HG02938 (cell line): ENCODE measurements at regions not wholly inside any gene's neighbourhood (a gene's known extent, or its start where the extent isn't known, plus 50 kb on each side); places are given as distances from the start of the nearest gene placed in this dataset.

ENCODE experiments used
- ATAC-seq: cut with Tn5 transposase; IDR thresholded peaks from one replicate; pipeline ENCODE4 v1.9.1; 2021; ENCODE audit warnings: mild to moderate bottlenecking, moderate library complexity; ENCODE audit not compliant: unreplicated experiment

DNA sequence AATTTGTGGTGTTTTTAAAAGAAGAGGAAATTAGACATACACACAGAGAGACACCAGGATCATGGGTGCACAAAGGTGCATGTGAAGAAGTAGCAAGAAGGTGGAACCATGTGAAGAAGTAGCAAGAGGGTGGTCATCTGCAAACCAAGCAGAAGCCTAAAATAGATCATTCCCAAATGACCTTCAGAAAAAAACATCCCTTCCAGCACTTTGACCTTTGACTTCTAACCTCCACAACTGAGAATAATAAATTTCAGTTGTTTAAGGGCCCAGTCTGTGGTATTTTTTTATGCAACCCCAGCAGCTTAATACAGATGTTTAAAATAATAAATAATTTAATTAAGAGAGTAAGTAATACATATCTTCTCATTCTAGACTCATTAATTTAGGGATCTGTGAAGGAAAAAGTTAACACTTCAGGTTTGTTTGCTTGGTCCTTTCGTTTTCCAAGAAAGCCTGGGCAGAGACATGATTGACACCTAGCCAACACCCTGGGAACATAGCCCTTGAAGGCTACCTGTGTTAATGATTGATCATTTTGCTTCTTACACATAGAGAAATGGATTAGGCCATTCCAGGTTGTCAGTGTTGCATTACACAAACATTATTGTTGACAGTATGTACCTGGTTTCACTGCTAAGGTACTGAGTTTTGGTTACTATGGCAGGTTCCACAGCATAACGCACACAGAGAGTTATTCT is 1331.2 kb upstream of the GBE1 start:
- no peak for ATAC-seq

DNA sequence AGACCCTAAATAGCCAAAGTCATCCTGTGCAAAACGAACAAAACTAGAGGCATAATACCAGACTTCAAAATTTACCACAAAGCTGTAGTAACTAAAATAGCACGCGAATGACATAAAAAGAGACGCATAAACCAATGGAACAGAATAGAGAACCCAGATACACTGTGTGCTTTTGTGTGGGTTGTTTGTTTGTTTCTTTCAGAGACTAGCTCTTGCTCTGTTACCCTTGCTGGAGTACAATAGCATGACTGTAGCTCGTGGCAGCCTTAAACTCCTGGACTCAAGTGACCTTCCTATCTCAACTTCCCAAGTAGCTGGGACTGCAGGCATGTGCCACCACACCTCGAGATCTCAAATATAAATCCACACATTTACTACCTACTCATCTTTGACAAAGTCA is 1314.6 kb upstream of the GBE1 start:
- ATAC-seq: no peak

DNA sequence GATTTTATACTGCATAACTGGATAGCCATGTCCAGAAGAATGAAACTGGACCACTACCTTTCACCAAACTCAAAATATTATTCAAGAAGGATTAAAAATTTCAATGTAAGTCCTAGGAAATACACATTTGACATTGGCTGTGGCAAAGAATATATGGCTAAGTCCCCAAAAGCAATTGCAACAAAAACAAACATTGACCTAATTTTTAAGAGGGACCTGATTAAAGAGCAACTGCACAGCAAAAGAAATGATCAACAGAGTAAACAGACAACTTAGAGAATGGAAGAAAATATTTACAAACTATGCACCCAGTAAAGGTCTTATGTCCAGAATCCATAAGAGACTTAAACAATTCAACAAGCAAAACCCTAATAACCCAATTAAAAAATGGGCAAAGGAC is 1313.0 kb upstream of the GBE1 start:
- no peak for ATAC-seq

DNA sequence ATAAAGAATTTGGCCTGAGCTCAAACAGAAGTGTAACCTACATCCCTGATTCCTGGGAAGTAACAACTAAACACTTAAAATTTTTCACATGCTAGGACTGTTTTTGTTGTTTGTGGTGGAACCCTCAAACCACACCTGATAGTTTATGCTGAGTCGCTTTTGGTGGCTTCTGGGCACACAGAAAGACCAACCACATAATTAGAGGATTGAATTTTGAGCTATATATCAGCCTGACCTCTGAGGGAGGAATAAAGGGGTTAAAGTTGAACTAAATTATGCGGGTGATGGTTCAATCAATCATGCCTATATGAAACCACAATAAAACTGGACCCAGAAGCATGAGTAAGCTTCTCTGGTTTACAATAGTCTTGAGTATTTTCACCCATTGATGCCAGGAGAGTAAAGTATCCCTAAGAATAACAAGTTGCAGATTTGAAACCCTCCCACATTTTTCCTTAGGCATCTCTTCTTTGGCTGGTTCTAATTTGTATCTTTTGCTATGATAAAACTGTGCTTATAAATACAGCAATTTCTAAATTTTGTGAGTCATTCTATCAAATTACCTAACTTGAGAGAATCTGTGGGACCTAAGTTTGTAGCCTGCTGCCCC is 1304.5 kb upstream of the GBE1 start:
- no peak for ATAC-seq

DNA sequence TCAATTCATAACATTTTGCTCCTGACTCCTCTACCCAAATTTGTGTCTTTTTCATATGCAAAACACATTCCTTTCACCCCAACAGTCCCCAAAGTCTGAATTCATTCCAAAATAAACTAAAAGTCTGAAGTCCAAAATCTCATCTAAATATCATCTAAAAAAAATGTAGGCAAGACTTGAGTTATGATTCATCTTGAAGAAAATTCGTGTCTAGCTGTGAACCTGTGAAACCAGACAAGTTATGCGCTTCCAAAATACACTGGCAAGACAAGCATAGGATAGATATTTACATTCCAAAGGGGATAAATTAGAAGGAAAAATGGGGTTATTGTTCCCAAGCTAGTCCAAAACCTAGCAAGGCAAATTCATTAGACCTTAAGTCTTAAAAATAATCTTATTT is 1302.0 kb upstream of the GBE1 start:
- no peak for ATAC-seq

DNA sequence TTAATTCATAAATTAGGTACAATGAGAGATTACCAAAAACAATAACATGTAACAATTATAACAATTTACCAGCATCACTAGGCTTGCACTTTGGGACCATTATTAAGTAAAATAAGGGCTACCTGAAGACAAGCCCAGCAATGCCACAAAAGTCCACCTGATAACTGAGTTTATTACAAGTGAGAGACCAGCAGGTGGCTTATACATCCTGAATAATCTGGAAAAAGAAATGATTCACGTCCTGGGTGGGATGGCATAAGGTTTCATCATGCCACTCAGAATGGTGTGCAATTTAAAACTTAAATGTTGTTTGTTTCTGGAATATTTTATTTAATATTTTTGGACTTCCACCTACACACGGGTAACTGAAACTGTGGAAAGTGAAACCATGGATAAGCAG is 1287.1 kb upstream of the GBE1 start:
- no peak for ATAC-seq

DNA sequence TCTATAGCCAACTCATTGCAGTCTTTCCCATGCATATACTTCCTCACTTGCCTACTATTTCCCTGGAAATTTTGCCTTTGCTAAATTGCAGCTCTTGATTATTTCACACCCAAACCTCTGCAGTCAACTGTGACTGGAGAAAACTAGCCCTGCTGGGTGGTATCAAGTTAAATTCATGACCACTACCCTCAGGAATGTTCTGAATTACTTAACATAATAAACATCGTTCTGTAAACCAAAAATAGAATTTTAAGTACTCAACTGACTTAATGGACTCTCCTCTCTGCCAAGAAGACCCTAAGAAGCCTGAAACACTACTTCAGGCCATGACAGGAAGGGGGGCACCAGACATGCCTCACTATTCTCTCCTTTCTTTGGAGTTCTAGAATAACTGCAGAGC is 1278.0 kb upstream of the GBE1 start:
- ATAC-seq: no peak

DNA sequence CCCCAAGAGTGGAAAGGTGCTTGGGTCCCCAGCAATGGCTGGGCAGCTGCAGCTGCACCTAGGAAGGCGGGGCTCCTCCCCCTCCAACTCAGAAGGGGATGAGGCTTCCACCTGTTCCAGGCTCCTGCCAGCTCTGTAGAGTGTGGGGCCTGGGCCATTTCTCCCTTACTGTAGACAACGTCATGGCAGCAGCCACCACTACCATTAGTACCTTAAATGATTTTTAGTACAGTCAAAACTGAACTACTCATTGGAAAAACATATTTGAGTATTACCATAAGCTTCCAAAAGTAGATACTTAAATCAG is 1274.2 kb upstream of the GBE1 start:
- no peak for ATAC-seq

DNA sequence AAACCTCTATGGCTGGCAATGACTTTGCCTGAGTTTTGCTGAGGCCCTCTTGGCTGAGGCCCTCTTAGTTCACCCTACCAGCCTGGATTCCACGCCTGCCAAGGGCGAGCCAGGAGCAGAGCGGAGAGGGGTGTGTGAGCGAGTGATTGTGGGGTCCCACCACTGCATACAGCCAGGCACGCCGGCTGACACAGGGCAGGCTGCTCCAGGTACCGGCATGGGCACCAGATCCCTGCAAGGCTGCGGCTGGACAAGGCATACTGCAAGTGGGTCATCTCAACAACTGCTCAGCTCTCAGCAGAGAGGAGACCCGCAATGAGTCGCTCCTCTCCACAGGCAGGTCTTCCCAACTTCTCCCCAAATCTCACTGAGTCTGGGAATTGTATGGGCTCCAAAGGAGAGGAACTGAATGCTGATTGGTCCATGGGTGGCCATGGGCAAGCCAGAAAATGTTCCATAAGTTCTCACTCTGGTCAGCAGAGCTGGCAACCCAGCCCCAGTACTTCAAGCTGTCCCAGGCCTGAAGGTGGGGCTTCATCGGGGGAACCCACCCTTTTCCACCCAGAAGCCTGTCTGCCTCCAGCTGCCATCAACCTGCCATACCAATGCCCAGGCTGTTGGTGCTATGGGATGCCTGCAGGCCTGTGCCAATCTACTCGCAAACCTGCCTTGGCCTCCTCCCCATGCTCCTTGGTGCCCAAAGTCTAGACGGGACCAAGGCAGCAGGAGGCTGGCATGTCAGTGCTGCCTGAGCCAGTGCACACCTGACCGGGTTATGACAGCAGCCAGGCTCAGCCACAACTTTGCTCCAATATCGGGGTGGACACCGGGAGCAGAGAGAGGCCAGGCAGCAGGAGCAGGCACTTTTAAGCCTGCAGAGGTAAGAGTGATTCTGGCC is 1273.6 kb upstream of the GBE1 start:
- no peak for ATAC-seq

DNA sequence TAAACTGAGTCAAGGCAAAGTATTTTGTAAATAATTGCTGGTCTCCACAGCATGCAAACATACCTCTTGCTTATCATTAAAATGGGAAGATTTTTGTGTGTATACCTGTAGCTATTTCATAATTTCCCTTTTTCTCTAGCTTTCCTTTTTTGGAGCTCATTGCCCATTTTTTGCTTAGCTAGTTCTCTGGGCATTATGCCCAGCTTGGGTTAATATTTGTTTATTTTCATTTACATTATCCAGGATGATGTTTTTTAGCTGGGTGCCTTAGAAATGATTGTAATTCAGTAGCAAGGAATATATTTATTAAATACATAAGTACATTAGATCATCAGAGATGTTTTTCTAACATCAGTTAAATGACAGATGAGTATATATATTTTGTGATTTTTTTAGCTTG is 1271.7 kb upstream of the GBE1 start:
- ATAC-seq: no peak

DNA sequence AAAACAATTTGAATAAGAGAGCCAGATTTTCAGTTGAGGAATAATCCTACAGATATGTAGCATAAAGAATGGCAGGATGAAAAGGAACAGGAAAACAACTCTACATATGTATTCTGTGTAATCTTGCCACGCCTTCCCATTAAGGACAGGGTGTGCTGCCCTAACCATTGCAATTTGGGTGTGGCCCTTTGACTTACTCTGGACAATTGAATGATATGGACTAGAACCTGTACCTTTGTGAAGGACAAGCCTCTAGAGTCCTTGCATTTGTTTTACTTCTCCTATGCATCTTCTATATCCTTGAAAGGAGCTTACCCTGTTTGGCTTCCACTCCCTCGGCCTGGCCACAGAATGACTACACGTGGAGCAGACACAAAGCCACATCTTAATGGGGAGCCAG is 1261.6 kb upstream of the GBE1 start:
- ATAC-seq: no peak

DNA sequence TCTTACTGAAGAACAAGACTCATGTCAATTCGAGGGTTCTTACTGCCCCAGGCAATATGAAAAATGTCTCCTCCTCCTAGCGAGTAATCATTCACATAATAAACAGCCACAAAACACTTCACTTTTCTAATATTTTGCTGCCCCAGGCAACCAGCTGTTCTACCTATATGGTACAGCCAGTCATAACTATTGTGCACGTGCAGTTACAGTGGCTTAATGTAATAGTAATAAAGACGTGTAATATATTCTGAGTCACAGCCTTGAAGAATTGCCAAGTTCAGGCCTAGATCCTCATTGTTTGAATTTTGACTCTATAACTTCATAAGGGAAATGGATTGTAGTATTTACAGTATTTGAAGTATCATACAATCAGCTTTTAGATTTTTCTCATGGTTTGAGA is 1250.0 kb upstream of the GBE1 start:
- ATAC-seq: no peak

DNA sequence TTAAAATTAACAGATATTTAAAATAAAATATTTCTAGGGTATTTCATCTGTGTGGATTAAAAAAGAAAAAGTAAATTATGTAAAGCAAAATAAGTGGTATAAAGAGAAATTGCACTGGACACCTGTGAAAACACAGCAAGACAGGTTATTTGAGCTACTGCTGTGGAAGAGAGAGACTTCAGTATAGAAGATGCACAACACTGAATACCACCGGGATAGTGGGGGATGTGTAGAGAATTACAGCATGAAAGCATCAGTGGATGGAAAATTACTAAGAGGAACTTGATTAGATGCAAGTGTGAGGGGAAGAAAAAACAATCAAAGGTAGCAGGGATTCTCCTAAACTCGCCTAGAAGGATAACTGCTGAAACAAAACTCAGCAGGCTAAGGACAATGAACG is 1242.5 kb upstream of the GBE1 start:
- no peak for ATAC-seq

DNA sequence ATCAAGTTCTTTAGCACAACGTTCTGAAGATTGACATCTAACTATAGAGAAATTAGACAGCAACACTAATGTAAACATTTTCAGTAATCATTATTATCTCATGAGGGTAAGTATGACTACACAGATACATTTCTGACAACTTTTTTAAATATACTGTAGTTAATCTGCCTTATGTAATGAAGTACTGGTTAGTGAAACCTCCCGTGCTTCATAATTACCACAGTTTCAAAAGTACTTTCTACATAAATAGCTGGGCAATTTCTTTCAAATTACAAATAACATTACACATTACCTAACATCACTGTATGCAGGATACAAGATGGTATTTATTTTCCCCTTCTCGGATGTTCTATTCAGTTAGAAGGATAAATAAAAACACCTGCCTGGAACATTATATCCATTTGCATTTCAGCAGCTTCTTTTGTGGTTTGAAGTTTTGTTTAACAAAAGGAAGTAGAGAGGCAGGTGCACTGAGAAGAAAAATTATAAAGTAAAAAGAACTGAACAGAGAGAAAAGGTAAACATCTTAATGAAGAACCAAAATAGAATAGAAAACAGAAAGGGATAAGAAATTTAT is 1241.5 kb upstream of the GBE1 start:
- no peak for ATAC-seq

DNA sequence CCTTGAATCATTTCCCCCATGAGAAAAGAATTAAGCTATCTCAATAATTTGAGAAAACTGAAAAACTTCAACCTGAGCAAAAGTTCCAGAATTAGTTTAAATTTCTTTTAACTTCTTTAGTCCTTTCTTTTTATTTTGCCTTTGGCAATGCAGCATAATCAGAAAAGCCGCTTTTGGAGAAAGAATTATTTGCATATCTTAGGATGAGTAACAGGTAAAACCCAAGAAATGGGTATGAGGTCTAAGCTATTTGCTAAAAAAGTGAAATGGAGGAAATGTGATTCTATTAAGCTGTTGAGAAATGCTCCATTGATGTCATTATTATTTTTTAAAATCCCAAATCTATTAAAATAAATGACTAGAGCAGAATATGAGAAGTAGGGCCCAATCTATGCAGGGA is 1238.3 kb upstream of the GBE1 start:
- no peak for ATAC-seq

DNA sequence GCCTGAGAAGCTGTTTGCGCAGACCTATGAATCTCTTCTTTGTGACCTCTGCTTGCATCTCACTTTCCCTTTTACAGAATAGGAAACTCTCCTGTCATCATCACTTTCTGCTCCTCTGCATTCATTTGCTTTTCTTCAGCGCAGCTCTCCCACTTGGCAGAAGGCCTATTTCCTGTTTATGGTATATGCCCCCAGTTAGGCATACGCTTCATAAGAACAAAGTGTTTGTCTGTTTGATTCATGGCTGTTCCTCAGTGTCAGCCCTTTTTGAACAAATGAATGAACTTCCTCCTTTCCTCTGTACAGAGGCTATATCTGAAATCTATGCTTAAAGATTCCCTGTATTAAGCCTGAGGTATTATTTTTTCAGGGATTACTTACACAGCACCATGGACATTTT is 1216.9 kb upstream of the GBE1 start:
- ATAC-seq: no peak

DNA sequence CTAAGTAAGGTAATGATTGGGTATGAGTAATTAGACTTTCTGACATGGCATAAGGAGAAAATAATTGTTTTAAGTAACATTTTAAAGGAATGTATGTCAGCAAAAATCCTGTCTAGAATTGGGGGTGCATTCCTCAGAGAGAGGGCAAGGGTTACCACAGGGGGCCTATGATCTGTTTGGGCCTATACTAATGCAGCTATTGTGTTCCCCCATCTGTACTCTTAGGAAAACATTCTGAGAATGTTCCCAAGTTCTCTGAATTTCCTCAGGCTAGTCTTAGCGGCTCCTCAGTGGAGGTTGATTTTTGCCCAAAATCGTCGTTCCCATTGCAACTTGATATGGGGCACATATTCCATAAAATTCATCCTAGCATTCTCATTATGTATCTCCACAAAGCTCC is 1216.4 kb upstream of the GBE1 start:
- ATAC-seq: no peak

DNA sequence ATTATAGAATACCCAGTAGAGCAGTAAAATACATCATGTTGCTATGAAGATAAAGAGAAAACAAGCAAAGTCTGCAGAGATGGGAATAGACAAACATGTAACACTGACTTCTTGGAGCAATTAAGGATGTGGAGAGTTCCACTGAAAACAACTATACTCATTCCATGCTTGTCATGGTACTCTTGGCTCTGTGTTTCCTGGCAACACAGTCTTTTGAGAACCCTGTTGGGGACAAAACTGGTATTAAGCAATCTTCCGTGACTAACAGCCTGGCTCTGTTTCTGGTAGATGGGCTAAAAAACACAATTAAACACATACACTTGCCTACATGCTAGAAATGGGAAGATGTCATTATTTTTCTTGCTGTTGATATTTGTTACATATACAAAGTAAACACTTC is 1212.3 kb upstream of the GBE1 start:
- no peak for ATAC-seq

DNA sequence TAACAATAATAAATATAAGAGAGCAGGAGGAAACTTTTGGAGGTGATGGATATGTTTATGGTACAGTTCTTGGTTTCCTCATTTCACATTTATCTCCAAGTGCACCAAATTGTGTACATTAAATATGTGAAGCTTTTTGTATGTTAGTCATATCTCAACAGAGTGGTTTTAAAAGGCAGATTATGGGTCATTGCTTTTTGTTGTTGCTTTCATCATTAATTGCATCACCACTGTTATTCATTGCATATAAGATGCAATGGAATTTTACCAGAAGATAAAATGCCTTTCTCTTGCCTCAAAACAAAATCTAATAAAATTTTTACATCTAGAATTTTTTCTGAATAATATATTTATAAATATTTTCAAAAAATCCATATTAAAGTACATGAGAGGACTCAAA is 1198.9 kb upstream of the GBE1 start:
- no peak for ATAC-seq

DNA sequence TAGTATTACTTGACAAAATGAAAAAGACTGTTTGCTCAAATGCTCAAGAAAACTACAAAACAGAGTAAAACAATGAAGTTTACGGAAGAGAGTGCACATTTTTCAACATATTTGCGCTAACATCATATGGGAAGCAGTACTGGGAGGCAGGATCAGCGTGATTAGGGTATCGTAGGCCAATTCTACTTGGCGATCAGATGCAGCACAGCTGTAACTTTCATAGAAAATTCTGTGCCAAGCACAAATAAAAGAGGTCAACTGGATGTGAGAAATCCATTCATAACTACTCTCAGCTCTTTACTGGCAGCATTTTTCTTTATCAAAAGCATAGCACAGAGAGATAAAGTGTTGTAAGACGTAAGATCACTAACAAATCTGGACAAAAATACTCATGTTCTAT is 1196.3 kb upstream of the GBE1 start:
- no peak for ATAC-seq

DNA sequence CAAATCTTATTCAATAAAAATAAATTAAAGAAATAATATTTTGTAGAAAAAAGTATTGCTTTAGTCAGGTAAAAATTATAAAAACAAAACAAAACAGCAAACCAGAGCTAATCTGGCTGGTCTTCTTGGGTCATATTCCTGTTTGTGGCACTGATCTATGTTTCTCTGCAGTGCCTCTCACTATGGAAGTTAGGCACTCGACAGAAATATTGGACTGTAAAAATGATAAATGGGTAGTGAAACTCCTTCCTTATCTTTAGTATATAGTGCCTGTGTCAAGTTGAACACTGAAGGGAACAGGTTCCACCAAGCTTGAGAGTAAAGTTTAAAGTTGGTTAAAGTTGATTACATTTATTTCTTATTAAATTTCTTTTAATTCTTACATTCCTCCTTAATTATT is 1195.6 kb upstream of the GBE1 start:
- no peak for ATAC-seq

DNA sequence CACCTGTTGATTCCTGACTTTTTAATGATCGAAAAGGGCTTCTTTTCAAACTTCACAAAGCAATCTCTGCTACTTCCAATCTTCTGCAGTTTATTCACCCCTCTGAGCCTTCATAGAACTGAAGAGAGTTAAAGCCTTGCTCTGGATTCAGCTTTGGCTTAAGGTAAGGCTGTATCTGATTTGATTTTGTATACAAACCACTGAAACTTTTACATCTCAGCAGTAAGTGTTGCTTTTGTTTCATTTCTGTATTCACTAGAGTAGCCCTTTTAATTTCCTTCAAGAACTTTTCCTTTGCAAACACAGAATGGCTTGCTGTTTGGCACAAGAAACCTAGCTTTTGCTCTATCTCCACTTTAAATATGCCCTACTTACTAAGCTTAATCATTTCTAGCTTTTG is 1193.0 kb upstream of the GBE1 start:
- no peak for ATAC-seq
